GM11168 (cell line): ENCODE measurements at regions not wholly inside any gene's neighbourhood (a gene's known extent, or its start where the extent isn't known, plus 50 kb on each side); places are given as distances from the start of the nearest gene placed in this dataset.

Experiments
- in situ Hi-C: fragments of 300-500 bp; cut with MboI; formaldehyde crosslinking; loops from one replicate; pipeline ENCODE4 v1.12.0; 2022; ENCODE audit warnings: low sequenced_read_pairs; ENCODE audit not compliant: unreplicated experiment

GRCh38 chr20:20837574-20838021 is 125.2 kb upstream of the RALGAPA2 start:
- in situ Hi-C loops, result no loop called here

DNA sequence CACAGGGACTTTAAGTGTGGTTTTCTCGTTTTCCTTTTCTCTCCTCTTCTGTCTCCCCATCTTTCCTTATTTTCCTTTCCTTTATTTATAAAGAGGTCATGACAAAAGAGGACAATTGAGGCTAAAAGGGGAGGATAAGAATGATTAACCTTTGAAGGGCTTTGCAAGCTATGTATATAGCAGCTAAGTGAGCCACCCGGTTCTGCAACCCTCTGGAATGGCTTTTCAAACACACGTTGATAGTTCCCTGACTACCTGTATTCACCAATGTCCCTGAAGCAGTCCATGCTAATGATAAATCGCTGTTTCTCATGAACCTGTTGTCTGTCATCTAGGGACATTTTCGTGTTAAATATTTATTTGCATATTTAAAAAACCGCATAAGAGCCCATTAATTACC is 124.4 kb upstream of the RALGAPA2 start:
- in situ Hi-C loops, result no loop called here

DNA sequence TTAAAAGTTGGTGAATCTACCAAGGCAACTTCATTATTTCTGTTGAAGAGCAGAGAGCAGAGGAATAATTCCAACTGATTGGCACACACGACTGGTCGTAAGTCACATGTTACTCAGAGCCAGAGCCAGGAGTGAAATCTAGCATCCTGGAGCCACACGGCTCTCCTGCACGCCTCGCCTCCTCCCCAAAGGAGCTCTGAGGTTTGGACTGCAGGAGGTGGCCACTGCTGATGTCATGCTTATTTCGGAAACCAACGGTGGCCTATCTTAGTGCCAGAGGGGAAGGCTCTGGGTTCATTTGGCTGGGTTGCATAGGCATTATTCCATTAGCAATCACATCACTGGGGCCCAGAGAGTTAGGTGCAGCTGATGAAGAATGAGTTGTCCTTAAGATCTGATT is 123.5 kb upstream of the RALGAPA2 start:
- in situ Hi-C loops, result no loop called here

- in situ Hi-C loops, result no loop called here
These were observed 121.6 kb upstream of the RALGAPA2 start for GRCh38 chr20:20834008-20834407.

DNA sequence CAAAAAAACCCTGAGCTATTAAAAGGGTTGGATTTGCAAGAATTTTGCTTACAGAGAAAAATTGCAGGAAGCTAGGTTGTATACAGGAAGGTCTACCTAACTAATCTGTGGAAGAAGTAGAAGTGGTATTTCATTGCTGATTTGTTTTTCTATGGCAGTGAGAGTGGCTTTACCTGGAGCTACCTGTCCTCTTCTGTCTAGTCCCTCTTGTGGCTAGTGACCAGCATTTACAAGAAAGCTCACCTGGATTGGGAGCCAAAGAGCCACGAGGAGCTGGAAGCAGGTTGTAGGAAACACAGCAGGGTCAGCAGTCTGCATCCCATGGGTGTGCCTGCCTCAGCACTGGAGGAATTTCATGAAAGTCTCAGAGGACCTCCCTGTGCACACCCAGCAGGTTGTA is 120.3 kb upstream of the RALGAPA2 start:
- in situ Hi-C loops, result no loop called here

GRCh38 chr20:20831794-20832193 is 119.3 kb upstream of the RALGAPA2 start:
- in situ Hi-C loops, result no loop called here

DNA sequence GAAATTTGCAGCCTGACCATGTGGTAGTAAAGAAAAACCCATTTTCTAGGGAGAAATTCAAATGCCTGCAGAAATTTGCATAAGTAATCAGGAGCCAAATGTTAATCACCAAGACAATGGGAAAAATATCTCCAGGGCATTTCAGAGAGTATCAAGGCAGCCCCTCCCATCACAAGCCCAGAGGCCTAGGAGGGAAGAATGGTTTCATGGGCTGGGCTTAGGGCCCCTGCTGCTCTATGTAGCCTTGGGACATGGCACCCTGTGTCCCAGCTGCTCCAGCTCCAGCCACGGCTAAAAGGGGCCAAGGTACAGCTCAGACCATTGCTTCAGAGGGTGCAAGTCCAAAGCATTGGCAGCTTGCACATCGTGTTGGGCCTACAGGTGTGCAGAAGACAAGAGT is 117.2 kb upstream of the RALGAPA2 start:
- in situ Hi-C loops, result no loop called here

- in situ Hi-C loops, result no loop called here
These were observed 115.7 kb upstream of the RALGAPA2 start for GRCh38 chr20:20827992-20828597.

DNA sequence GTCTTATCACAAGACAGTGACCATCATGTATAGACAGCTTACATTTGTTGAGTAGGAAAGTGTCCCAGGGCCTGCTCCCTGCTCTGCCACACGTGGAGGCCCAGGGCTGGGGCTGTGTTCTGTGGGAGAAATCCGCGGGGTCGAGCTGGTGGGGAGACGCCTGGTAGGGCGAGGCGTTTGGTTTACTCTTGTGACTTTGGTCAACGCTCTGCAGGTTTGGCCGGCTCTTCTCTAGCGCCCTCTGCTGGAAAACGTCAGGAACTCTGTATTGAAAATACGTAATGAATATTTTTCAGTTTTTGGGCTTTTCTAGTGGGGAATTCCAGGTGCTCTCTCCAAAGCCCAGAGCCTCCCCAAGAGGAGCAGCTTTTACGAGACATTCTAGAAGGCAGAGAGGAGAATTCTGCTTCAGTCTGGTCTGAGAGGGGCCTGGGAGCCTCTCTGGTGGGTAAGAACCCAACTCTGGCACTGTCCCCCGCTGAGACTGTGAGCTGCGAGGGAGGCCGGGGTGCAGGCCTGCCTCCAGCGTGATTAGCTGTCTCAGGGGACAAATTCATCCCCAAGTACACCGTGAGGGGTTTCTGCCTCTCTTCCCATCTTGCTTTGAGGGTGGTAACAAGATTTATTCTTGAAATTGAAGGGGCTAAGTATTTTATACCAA is 112.6 kb upstream of the RALGAPA2 start:
- in situ Hi-C loops, result loop anchor here (5.0 kb wide), 1 partner anchor 168 kb away; no protein-coding TSS in a partner anchor

GRCh38 chr20:20823476-20823881 is 111.0 kb upstream of the RALGAPA2 start:
- in situ Hi-C loops, result loop anchor here (5.0 kb wide), 1 partner anchor 166 kb away; no protein-coding TSS in a partner anchor

- in situ Hi-C loops, result loop anchor here (5.0 kb wide), 1 partner anchor 164 kb away; no protein-coding TSS in a partner anchor
These were observed 109.2 kb upstream of the RALGAPA2 start for GRCh38 chr20:20821484-20822260.

GRCh38 chr20:20820785-20821483 is 108.5 kb upstream of the RALGAPA2 start:
- in situ Hi-C loops, result loop anchor here (5.0 kb wide), 1 partner anchor 164 kb away; no protein-coding TSS in a partner anchor

- in situ Hi-C loops, result loop anchor here (5.0 kb wide), 1 partner anchor 163 kb away; no protein-coding TSS in a partner anchor
These were observed 107.7 kb upstream of the RALGAPA2 start for GRCh38 chr20:20820104-20820503.

DNA sequence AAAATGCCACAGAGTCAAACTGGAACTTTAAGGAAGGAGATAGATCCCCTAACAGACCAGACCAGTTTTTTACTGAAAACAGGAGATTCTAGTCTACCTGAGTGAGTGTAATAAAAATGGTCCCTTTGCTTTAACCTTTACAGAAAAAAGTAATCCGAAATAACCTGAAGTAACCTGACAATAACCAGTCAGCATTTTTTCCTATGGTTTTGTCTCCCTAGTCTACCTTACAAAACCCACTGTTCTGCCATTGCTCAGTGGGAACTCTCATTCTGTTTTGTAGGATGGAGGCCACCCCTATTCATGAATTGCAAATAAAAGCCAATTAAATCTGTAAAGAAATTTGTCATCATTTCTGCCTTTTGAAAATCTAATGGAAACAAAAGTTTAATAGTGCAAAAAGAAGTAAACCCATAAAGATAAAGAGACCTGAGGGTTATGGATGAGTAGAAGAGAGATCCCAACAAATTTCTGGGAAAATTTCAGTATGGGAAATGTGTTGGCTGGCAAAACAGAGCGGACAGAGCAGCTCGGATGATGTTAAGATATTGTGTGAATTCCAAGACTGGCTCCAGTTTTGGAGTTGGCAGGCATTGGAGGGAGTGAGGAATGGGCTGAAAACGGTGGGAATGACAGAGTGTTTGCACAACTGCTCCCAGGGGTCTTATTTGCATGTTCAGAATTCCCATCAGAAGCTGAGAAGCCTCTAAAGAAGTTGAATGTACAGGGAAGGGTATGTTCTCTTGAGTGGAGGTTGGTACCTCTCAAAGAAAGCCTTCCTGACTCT is 104.7 kb upstream of the RALGAPA2 start:
- in situ Hi-C loops, result no loop called here

GRCh38 chr20:20815711-20816455 is 103.4 kb upstream of the RALGAPA2 start:
- in situ Hi-C loops, result no loop called here

DNA sequence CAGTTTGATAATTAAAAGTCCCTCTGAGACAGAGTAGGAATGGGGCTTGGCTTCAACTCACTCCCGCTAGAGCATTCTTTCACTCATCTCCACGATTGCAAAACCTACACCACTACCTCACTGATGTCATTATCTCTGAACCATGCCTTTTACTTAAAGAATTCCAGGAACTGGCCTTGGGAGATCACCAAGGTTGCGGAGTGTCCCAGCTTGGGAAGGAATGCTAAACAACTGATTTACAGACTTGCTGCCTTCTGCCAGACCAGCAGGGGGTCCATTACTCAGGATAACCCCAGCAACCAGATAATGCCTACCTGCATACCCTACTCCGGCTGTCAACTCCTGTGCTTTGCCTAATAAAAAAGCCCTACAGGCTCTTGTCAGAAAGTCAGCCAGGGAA is 102.2 kb upstream of the RALGAPA2 start:
- in situ Hi-C loops, result no loop called here

GRCh38 chr20:20812136-20812535 is 99.7 kb upstream of the RALGAPA2 start:
- in situ Hi-C loops, result no loop called here

- in situ Hi-C loops, result no loop called here
These were observed 95.6 kb upstream of the RALGAPA2 start for GRCh38 chr20:20808016-20808415.
